ENCODE measurements at regions not wholly inside any gene's neighbourhood (a gene's known extent, or its start where the extent isn't known, plus 50 kb on each side); places are given as distances from the start of the nearest gene placed in this dataset.
"Not testable (repeated sequence)": the region's sequence is repeated elsewhere in the genome, so short reads cannot be mapped to it uniquely, and the experiment has no call there.

DNA sequence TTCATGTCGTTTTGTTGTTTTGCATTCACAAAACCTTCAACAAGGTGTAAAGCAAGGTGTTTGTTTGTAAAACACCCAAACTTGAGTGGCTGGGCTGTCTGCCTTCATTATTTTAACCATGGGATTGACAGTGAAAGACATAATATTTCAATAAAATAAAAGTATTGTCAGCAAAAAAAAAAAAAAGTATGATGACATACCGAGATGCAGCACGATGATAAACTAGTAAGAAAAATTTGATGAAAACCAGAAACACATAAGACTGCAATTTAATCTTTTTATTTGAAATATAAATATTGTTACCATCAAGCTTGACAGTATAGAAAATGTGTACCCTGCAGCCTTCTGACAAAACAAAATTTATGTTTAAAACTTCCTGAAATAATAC, 419.3 kb upstream of the DYNLRB2 start:
- DNase-seq (ENCODE audit: low spot score), result no peak

DNA sequence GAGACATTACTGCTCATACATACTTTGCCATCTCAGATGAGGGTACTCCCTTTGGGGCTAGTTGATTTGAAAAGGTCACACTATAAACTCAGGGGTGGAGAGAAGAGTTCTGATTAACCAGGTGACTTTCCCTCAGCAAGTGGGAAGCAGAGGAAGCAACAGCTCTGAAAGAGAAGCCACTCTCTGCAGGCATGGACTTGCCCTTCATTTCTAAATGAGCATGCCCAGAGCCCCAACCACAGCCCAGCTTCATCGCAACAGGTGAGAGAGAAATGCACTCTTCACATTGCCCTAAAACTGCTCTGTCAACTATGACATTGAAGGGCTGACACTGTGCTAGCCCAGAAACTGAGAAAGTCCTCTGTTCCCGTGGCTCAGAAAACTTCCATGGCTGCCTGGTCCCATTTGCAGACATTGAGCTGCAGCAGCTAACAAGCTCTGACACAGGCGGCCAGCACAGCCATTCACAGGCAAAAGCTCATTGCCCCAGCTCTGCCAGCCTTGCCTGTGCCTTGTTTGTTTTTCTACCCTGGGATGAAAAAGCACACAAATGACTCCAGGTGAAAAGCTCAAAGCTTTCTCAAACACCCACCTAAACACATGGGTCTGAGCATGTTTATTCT, 419.8 kb upstream of the DYNLRB2 start:
- no peak for DNase-seq (ENCODE audit: low spot score)

DNA sequence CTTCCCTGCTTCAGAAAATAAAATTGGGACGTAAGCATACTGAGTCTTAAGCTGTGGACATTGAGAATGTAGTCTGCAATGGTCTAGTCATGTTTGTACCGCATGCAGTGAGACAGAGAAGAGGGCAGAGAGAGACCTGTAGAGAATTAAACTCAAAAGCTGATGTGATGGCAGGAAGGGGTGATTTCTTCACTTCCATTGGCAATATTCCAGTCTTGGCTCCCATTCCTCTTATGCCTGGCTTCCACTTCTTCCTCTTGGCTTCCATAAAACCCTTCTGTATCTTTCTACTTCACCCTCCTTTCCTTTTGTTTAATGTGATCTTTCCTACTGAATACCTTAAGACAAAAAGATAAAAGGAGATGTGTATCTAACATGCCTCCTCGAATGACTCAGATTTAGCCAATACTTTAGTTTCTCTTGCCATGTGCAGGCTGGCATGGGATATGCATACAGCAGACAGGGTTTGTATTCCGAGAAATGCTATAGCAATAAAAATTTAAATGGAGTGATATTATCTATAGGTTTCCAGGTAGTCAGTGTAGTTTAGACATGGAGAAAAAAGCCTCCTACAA, 423.1 kb upstream of the DYNLRB2 start:
- DNase-seq (ENCODE audit: low spot score), result no peak

DNA sequence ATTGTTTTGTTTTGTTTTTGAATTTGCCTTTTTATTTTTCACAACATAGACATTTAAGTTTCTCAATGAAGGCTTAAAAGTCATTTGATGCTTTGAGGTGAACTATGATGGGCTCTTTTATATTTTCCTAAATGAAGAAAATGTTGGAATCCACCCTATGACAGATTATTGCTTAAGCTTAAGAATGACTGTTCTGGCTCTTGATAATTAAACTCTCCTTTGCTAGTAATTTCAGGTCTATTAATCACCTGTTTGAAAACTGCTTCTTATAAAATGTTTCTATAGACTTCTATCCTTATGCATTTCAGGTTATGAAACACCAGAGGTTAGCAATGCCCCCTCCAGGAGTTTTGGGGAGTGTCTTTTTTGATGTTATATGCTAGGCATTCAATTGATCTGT, 424.1 kb upstream of the DYNLRB2 start:
- no peak for DNase-seq (ENCODE audit: low spot score)

DNA sequence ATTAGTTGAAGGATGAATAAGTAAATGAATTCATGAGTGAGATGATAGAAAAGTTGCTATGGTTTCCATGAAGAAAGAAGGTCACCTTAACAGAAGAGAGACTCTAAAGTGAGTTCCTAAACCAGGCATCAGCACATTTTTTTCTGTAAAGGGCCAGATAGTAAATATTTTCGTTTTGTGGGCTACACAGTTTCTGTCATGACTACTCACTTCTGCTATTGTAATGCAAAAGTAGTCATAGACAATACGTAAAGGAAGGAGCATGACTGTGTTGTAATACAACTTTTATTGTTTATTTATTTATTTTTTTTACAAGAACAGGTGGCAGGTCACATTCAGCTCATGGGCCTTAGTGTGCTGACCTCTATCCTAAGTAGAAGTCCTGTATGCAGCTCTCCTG, 426.1 kb upstream of the DYNLRB2 start:
- DNase-seq (ENCODE audit: low spot score), result no peak

DNA sequence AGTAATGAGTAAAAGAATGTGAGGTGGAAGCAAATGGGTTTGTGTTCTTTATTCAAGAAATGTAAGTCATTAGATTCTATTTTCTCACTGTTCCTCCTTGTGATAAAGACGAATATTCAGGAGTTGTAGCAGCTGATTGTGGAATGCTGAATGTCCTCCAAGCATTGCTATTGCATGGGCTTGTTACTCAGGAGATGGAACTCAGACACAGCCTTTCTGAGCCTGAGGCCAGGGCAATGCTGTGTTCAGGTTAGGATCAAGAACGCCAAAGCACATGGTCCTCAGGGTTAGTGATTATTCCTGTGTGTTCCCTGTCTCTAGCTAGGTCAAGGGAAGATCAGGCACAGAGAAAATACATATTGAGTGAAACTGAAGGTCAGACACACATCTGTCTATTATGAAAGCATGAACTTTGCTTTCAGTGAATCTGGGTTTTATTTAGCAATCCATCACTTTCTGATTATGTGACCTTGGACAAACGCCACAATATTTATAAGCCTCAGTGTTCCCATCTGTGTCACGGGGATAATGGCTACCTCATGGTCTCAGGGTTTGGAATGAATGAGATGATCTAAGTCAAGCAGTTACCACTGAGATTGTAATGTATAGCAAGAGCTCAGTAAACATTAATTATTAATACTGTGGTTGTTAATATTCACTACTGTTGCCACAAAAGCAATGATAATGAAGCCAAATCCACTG, 426.8 kb upstream of the DYNLRB2 start:
- no peak for DNase-seq (ENCODE audit: low spot score)

DNA sequence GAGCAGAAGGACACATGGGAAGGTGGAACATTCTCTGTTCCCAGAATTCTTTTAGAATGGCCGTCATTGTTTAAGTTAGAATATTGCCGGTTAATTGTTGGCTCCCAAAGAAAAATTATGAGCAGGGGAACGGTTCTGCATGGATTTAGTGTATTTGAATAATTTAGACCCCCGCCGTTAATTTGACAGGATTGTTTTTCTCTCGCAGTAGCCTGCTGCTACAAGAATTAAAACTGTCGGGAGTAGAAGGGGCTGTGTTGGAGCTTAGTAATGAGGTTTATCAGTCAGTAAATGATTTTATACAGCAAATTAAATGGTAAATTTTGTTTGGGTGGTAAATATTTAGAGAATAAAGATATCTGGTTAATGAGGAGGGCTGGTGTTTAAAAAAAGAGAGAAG, 431.2 kb upstream of the DYNLRB2 start:
- no peak for DNase-seq (ENCODE audit: low spot score)

DNA sequence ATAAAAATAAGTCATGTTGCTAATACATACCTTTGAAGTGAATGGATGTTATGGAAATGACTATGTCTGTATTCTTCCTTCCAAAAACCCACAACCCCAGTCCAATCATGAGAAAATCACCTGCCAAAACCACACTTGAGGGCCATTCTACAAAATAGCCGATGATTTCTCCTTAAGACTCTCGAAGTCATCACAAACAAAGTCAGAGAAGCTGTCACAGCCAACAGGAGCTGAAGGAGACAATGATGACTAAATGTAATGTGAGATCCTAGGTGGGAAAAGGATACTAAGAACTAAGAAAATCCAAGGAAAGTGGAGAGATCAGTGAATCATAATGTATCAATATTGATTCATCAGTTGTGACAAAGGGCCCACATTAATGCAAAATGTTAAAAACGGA, 432.9 kb upstream of the DYNLRB2 start:
- DNase-seq (ENCODE audit: low spot score), result no peak

DNA sequence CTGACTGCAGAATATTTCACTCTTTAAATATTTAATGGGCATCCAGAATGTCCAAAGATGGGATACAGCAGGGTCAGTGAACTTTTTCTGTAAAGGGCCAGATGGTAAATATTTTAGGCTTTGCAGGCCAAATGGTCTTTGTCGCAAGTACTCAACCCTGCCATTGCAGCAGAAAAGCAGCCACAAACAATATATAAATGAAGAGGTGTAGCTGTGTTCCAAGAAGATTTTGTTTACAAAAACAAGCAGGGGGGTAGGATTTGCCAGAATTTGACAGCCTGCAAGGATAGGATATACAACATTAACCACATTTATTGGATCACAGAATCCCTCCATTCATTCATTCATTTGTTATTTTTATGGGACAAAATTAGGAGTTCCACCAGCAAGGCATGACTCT, 435.0 kb upstream of the DYNLRB2 start:
- DNase-seq (ENCODE audit: low spot score), result no peak

DNA sequence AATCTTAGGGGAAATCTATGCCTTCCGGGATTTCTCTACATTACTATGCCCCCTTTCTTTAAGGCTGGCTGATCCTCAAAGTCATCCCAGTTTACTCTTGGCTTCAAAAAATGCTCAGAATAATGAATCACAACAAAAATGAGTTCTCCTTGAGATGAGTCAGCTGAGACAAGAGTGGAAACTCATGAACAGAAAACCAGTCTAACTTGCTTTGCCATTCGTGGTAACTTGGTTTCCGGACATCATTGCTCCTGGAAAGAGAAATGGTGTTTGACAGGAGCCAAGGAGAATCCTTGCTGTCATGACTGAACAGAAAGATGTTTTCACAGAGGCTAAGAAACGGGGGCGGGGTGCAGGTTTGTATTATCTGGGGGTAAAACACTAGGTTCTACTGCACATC, 435.6 kb upstream of the DYNLRB2 start:
- no peak for DNase-seq (ENCODE audit: low spot score)

DNA sequence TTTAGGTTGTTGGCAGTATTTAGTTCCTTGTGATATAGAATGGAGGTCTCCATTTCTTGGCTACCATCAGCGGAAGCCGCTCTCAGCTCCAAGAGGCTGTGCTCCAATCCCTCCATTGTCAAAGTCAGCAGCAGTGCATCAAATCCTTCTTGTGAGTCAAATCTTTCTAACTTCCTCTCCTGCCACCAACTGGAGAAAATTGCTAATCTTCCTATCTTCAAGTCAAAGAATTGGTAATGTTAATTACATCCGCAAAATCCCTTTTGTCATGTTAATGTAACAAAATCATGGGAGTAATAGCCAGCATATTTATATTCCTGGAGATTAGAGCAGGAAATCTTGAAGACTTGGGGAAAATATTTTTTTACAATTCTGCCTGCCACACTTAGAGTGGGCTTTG, 436.4 kb upstream of the DYNLRB2 start:
- no peak for DNase-seq (ENCODE audit: low spot score)

DNA sequence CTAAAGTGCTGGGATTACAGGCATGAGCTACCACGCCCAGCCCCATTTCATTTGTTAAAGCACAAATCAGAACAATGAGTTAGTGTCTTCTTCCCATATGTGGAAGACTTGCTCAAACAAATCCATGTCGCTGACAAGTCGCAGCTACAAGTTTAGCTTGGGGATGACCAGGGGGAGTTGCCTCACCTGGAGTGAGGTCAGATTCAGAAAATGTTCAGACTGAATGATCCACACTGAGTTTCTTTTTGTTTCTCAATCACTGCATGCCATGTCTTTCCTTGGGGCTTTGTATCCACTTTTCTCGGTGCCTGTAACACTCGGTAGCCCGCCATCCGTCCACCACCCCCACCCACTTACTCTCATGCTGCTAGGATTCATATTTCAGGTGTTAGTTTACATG, 437.3 kb upstream of the DYNLRB2 start:
- DNase-seq (ENCODE audit: low spot score), result no peak

DNA sequence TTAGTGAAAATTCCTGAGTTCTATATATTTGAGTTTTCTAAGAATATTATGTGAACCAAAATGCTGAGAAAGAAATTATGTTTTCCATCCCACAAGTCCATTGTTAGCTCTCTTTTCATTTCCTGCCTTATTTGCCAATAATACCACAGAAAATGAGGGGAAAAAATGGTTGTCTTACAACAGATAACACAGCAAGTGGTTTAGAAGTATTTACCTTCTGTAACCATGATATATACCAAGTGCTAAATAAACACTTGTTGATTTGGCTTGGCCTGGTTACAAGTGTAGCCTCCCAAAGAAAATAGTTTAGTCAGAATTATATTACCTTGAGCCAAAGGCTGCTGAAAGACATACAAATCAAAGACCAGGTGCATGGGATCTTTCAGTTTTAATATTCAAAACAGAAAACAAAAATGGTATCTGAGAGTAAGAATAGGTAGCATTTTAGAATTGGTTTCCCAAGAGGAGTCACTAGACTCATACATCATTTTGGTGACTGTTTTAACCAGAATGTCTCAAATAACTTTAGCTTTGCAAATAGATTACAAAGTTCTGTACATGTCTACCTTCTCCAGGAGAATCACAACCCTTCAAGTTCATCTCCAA, 439.8 kb upstream of the DYNLRB2 start:
- DNase-seq (ENCODE audit: low spot score), result no peak

DNA sequence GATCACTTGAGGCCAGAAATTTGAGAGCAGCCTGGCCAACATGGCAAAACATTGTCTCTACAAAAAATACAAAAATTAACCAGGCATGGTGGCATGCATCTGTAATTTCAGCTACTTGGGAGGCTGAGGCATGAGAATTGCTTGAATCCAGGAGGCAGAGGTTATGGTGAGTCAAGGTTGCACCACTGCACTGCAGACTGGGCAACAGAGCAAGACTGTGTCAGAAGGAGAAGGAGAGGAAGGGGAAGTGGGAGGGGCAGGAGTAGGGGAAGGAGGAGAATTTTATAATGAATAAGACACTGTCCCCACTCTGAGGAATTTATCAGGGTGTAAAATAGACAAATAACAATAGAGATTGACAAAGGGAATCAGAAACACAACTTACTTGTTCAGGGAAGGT, 440.6 kb upstream of the DYNLRB2 start:
- DNase-seq (ENCODE audit: low spot score), result no peak

DNA sequence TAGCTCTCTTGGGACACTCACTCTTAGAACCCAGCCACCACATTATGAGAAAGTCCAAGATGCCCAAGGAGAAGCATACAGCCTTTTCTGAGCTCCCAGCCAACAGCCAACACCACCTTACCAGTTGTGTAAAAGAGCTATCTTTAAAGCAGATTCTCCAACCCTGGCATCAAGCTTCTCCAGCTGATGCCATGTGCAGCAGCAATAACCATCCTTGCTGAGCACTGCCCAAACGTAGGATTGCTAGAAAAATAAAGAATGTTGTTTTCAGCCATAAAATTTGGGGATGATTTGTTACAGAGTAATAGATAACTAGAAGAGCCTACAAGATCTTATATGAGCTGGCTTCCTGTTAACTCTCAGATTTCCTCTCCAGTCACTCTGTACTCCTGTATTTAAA, 443.7 kb upstream of the DYNLRB2 start:
- DNase-seq (ENCODE audit: low spot score), result no peak

DNA sequence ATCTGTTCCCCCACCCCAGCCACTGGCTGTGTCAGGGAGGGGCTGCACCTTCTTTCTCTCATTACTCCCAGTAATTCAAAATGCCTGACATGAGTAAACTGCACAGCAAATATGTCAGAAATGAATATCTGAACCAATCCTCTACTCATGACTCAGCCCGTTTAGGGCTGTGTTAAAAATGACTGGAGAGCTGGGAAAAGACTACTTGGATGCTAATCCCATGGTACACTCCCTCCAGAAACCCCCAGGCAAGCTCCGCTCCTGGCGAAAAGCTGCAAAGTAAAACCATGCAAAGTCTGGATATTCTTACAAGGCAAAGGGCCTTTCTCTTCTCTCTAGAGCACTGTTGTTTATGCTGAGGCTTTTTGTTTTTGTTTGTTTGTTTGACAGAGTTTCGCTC, 448.1 kb upstream of the DYNLRB2 start:
- no peak for DNase-seq (ENCODE audit: low spot score)

DNA sequence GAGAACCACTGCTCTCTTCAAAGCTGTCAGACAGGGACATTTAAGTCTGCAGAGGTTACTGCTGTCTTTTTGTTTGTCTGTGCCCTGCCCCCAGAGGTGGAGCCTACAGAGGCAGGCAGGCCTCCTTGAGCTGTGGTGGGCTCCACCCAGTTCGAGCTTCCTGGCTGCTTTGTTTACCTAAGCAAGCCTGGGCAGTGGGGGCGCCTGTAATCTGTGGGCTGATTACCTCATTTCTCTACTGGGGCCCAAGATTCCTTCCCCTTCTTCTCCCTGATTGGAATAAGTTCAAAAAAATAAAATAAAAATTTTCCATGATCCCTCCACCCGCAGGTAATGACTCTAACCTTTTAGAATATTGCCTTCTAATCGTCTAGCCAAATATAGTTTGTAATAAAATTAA, 449.3 kb upstream of the DYNLRB2 start:
- DNase-seq (ENCODE audit: low spot score), result not testable (repeated sequence)

DNA sequence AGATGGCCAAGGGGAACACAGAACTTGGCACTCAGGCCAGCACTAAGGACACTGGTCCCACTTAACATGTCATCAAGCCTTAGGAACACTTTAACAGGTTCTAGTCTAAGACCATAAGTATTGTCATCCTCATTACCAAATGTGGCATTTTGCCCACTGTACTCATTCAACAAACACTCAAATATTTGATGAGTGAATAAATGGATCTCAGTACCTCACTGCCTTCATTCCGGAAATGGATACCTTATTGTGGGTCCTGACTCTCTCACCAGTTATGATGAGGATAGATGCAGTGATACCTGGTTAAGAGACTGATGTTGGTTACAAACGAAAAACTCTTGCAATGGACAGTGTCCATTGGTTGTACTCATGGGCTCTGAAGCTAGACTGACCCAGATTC, 455.2 kb upstream of the DYNLRB2 start:
- no peak for DNase-seq (ENCODE audit: low spot score)

DNA sequence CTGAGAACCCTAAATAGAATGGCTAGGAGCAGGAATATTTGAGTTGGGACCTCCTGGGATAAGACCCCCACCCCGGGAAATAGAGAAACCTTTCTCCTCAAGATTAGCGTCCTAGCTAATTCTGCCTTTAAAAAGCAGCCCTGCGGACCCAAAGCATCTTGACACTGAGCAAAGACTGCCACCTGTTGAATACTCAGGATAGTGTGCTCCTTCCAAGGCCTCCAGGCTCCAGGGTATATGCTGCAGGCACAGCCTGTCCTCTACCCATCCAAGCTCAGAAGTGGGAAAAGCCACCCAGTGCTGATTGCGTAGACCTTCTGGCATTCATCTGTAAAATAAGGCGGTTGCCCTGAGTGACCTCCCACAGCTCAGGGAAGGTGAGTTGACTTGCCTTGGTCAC, 456.2 kb upstream of the DYNLRB2 start:
- DNase-seq (ENCODE audit: low spot score), result no peak

DNA sequence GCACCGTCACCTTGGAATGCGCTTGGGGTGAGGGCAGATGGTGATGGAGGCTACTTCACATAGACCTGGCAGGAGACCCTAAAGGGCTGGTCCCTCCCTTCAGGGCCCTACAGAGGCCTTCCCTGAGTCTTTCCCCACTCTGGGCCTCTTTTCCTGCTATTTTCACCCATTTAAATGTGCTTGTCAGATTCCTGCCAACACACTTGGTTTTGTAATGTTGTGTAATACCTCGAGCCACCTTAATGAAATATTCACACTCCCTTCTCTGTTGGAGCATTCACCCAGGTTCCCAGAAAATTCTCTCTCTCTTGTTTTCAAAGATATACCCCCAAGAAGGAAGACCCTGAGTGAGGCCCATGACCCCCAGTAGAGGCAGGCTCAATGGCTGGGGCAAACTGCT, 456.6 kb upstream of the DYNLRB2 start:
- DNase-seq (ENCODE audit: low spot score), result no peak

DNA sequence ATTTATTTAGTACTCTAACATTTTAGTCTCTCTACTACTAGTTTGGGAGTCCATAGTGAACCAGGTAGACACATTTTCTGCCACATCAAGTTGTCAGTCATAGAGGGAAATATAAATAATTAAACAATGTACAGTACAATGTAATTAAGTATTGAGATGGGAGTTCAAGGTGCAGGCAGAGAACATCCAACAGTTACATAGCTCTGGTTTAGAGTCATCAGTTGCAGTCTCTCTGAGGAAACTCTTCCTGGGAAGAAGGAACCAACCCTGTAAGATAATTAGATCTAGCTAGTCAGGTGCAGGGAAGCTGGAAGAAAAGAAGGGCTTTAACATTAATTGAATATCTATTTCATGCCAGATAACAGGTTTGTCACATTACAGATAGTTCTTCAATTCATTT, 457.9 kb upstream of the DYNLRB2 start:
- DNase-seq (ENCODE audit: low spot score), result no peak

DNA sequence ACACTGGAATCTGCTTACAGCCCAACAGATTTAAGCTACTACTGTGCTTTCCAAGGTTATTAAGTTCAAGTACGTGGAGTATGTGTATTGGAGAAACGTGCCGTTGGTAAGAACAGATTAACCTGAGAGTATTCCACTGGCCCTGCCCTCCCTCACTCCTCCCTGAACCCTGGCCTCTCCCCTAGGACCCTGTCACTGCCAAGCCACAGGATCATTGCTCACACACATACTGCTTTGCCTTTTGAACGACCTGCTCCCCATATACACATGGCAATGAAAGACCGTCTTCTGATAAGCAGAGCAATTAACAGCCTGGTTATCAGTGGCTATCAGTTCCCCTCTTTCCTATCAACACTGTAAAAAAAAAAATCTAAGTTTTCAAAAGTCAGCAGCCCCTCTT, 458.9 kb upstream of the DYNLRB2 start:
- no peak for DNase-seq (ENCODE audit: low spot score)

DNA sequence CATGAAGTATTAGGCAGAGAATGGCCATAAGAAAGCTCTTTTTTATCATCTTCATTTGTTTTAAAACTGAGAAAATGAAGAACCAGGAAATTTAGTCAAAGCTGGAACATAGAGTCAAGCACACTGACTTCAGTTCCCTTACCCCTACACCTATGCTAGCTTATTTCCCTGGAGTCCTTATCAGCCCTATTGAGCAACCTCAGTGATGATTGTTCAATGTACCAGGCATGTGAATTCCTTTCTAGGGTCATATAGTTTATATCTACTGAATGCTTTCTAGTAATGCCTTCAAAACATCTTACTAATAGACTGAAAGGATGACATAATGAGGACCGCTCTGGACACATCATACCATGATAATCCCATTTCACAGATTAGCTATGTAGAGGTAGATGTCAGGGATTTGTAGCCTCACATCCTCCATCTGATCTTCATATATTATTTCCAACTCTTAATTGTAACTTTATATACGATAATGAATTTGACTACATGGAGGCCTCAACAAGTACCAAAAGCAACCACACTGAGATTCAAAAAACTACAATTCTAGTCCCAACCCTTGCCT, 460.4 kb upstream of the DYNLRB2 start:
- DNase-seq (ENCODE audit: low spot score), result no peak
